SU-DHL-6 (cell line): ENCODE measurements at regions not wholly inside any gene's neighbourhood (a gene's known extent, or its start where the extent isn't known, plus 50 kb on each side); places are given as distances from the start of the nearest gene placed in this dataset.

ENCODE experiments used
- H2AFZ ChIP-seq: fragments of 200-600 bp; sonication (generic); 2 replicates; pipeline ENCODE4 v1.6.1; 2014; ENCODE audit warnings: low read depth, mild to moderate bottlenecking, moderate library complexity, mixed read lengths, antibody characterized with exemption, low read length; ENCODE audit not compliant: severe bottlenecking
- H3F3A ChIP-seq: fragments of 200-600 bp; shearing (Covaris generic); 2 replicates; pipeline ENCODE4 v1.6.0; 2016; ENCODE audit warnings: antibody characterized with exemption, mild to moderate bottlenecking; ENCODE audit not compliant: insufficient read depth
- H3K27ac ChIP-seq: fragments of 200-600 bp; sonication (generic); 2 replicates; pipeline ENCODE4 v1.5.1; 2016; ENCODE audit warnings: low read depth, mild to moderate bottlenecking, low read length, moderate library complexity, mixed read lengths
- H3K27me3 ChIP-seq: fragments of 200-600 bp; sonication (generic), shearing (Covaris generic); 2 replicates; pipeline ENCODE4 v1.6.0; 2014; ENCODE audit warnings: mild to moderate bottlenecking, low read length
- H3K36me3 ChIP-seq: fragments of 200-600 bp; sonication (generic); 2 replicates; pipeline ENCODE4 v1.6.1; 2014; ENCODE audit warnings: mild to moderate bottlenecking, low read length, mixed read lengths
- H3K4me2 ChIP-seq: fragments of 300-600, 200-600 bp; shearing (Covaris generic), sonication (generic); 2 replicates; pipeline ENCODE4 v1.6.0; 2014; ENCODE audit warnings: low read length, low read depth, mild to moderate bottlenecking; ENCODE audit not compliant: poor library complexity, severe bottlenecking
- H3K4me3 ChIP-seq: fragments of 200-600 bp; sonication (generic); 2 replicates; pipeline ENCODE4 v1.5.1; 2014; ENCODE audit warnings: antibody characterized with exemption, low read length, mild to moderate bottlenecking, mixed read lengths; ENCODE audit not compliant: insufficient read depth, poor library complexity, severe bottlenecking
- H3K79me2 ChIP-seq: fragments of 200-600 bp; sonication (generic); 2 replicates; pipeline ENCODE4 v1.6.1; 2014; ENCODE audit warnings: mild to moderate bottlenecking, low read length, moderate library complexity; ENCODE audit not compliant: insufficient read depth
- H3K9ac ChIP-seq: fragments of 200-600 bp; sonication (generic); 2 replicates; pipeline ENCODE4 v1.7.0; 2014; ENCODE audit warnings: mild to moderate bottlenecking, low read length
- H3K9me2 ChIP-seq: fragments of 200-600 bp; sonication (generic); replicated peaks from 2 replicates; pipeline ENCODE4 v1.6.1; 2014; ENCODE audit warnings: low read length; ENCODE audit not compliant: insufficient read depth
- H3K9me3 ChIP-seq: fragments of 200-600 bp; sonication (generic); 2 replicates; pipeline ENCODE4 v1.6.1; 2014; ENCODE audit warnings: low read length, mixed read lengths; ENCODE audit not compliant: insufficient read depth
- H4K20me1 ChIP-seq: fragments of 200-600 bp; sonication (generic); 2 replicates; pipeline ENCODE4 v1.6.1; 2014; ENCODE audit warnings: low read depth, mild to moderate bottlenecking, antibody characterized with exemption, low read length, moderate library complexity, mixed read lengths
- EZH2phosphoT487 ChIP-seq: fragments of 200-600 bp; sonication (generic), shearing (Covaris generic); conservative IDR thresholded peaks from 2 replicates; pipeline ENCODE4 v1.6.1; 2018; ENCODE audit warnings: mild to moderate bottlenecking, antibody characterized with exemption, low read length, moderate library complexity, mixed read lengths
- TF ChIP-seq, protein P1 (sequence below): fragments of 200-600 bp; sonication (generic); IDR thresholded peaks from one replicate; pipeline ENCODE4 v1.5.1; 2017; ENCODE audit warnings: antibody characterized with exemption, mild to moderate bottlenecking, low read length, moderate library complexity; ENCODE audit not compliant: insufficient read depth, poor library complexity, severe bottlenecking

DNA sequence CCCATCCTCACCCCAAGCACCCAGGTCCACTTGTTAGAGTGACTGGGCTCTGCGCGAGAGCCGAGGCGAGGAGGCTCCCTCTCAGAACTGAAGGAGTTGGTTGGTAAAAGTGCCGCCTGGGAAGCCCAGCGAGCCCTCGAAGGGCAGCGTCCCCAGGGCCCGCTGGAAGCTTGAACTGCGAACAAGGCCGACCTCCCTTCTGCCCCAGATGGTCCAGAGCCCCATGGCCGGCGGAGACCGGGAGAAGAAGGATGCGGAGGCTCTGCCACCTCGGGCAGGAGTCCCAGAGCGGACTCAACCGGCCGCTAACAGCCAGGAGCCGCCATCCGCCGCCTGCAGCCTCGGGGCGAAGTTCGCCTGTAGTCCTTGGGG, 116.3 kb upstream of the TEX13C start:
- Histone ChIP-seq H3K27ac (no peak overlapping the region), H3K36me3 (no peaks in the 10 kb centered on the region), H3K4me2 (no peak overlapping the region), H3K9me3 (no peaks in the 10 kb centered on the region), H3F3A (no peaks in the 10 kb centered on the region), H3K9me2 (no peaks in the 10 kb centered on the region), H2AFZ (no peak overlapping the region), H3K79me2 (no peaks in the 10 kb centered on the region), H4K20me1 (no peaks in the 10 kb centered on the region), H3K4me3 (no peak overlapping the region), H3K9ac (no peak overlapping the region), H3K27me3 (no peaks in the 10 kb centered on the region)
- TF ChIP-seq, protein P1, sequence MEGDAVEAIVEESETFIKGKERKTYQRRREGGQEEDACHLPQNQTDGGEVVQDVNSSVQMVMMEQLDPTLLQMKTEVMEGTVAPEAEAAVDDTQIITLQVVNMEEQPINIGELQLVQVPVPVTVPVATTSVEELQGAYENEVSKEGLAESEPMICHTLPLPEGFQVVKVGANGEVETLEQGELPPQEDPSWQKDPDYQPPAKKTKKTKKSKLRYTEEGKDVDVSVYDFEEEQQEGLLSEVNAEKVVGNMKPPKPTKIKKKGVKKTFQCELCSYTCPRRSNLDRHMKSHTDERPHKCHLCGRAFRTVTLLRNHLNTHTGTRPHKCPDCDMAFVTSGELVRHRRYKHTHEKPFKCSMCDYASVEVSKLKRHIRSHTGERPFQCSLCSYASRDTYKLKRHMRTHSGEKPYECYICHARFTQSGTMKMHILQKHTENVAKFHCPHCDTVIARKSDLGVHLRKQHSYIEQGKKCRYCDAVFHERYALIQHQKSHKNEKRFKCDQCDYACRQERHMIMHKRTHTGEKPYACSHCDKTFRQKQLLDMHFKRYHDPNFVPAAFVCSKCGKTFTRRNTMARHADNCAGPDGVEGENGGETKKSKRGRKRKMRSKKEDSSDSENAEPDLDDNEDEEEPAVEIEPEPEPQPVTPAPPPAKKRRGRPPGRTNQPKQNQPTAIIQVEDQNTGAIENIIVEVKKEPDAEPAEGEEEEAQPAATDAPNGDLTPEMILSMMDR = no peak
- TF ChIP-seq EZH2phosphoT487 = no peak

DNA sequence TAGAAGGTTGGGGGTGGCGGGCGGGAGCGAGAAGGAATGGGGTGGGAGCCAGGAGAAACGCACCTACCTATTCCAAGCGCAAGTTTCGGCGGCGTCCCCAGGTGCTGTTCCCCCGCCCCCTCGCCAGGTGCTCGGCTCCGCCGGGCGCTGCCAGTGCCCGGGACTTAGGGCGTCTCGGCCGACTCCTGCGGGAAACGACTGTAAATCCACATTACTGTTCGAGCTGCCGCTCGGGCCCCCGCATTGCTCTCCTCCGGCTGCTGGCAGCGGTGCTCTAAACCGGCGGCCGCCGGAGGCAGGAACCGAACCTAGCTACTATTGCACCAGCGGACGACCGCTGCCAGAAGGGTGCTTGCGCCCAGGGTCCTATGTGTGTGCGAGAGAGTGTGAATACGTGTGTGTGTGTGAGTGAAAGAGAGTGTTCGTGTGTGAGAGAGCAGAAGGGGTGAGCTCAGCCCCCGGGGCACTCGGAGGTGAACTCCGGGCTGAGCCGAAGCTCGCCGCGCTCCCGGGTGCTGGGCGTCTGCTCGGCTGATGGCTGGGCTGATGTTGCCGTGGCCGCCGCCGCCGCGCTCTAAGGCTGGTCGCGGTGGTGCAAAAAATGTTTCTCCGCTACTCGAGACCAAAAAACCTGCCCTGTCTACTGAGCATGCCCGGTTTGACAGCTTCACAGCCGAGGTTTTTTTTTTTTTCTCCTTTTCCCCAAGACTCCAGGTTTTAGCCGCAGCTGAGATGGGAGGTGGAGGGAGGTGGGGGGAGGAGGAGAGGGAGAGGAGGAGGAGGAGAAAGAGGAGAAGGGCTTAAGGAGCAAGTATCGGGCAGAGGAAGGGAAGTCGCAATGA, 115.7 kb upstream of the TEX13C start:
- Histone ChIP-seq H3K9ac (no peak overlapping the region), H3K27ac (no peak overlapping the region), H3K9me3 (no peaks in the 10 kb centered on the region), H3K27me3 (no peaks in the 10 kb centered on the region), H3K9me2 (no peaks in the 10 kb centered on the region), H3K4me2 (no peak overlapping the region), H2AFZ (no peak overlapping the region), H3K79me2 (no peaks in the 10 kb centered on the region), H3F3A (no peaks in the 10 kb centered on the region), H4K20me1 (no peaks in the 10 kb centered on the region), H3K4me3 (no peak overlapping the region), H3K36me3 (no peaks in the 10 kb centered on the region)
- TF ChIP-seq, protein P1 = no peak
- TF ChIP-seq EZH2phosphoT487 = no peak

DNA sequence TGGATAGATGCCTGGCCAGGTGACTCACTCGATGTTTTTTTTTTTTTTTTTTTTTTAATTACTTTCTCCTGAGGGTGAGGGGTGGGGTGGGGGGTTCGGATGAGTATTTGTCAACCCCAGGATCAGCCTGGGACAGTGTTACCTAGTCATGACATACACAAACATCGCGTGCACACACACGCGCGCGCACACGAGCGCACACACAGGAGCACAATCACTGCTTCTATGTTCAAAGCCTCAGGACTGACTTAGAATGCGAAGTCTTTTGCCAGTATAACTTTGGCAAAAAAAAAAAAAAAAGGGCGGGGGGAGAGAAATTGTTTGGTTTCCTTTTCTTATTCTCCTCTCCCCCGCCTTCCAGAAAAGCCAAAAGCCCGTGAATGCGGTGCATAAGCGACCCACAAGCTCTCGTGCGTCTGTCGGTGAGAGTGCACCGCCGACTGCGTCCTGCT, 115.0 kb upstream of the TEX13C start:
- H3K9ac ChIP-seq = no peak overlapping the region
- no peak overlapping the region for H3K4me2 ChIP-seq
- H3K79me2 ChIP-seq = no peaks in the 10 kb centered on the region
- H4K20me1 ChIP-seq = no peaks in the 10 kb centered on the region
- H3K4me3 ChIP-seq = no peak overlapping the region
- TF ChIP-seq EZH2phosphoT487 = no peak
- TF ChIP-seq, protein P1 = no peak
- H2AFZ ChIP-seq = no peak overlapping the region
- H3K9me2 ChIP-seq = no peaks in the 10 kb centered on the region
- H3K9me3 ChIP-seq = no peaks in the 10 kb centered on the region
- no peaks in the 10 kb centered on the region for H3K36me3 ChIP-seq
- no peaks in the 10 kb centered on the region for H3F3A ChIP-seq
- H3K27ac ChIP-seq = no peak overlapping the region
- H3K27me3 ChIP-seq = no peaks in the 10 kb centered on the region
